ENCODE measurements at regions not wholly inside any gene's neighbourhood (a gene's known extent, or its start where the extent isn't known, plus 50 kb on each side); places are given as distances from the start of the nearest gene placed in this dataset.

DNA sequence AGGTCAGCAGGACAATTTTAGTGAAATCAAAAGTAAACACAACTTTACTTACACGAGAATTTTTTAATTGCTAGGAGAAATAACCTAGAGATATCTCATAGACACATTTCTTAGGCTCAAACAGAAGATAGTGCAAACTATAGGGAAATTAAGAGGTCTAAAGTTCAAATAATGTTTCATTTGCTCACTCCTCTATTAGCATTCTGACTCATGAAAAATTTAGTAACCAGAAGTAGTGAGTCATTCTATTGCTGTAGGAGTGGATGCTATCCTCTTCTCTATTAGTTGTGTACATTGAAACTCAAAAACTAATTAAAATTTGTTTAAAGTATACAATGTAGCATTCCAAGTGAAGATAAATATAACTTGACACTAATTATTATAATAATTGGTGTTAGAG is 908.3 kb upstream of the TMEFF2 start (continued):
- no peak for TF ChIP-seq ARID3A (IDR thresholded peaks at IDR 0.05; ENCODE audit: low read depth, low read length)

GRCh38 chr2:193101591-193101990 is 906.9 kb upstream of the TMEFF2 start:
- Histone ChIP-seq H3K4me1 (ENCODE audit: insufficient read depth, low read length) (no peaks in the 10 kb centered on the region), H4K20me1 (ENCODE audit: insufficient read depth, low read length) (no peaks in the 10 kb centered on the region), H3K27ac (ENCODE audit: extremely low read length, insufficient read depth, low read length) (no peak overlapping the region), H3K79me2 (ENCODE audit: insufficient read depth, low read length) (no peaks in the 10 kb centered on the region), H3K4me3 (replicated peaks in 1 of 3; ENCODE audit: insufficient read depth in 1 of 3, low read depth in 2 of 3, low read length in 3 of 3) (no peak overlapping the region), H3K9ac (ENCODE audit: insufficient read depth, low read depth, low read length) (no peak overlapping the region), H3K36me3 (replicated peaks in 1 of 2; ENCODE audit: control insufficient read depth in 1 of 2, insufficient read depth in 2 of 2, low read length in 2 of 2) (no peaks in the 10 kb centered on the region), H2AFZ (ENCODE audit: low read length) (no peak overlapping the region), H3K4me2 (ENCODE audit: low read depth, low read length) (no peak overlapping the region), H3K27me3 (ENCODE audit: control insufficient read depth in 1 of 2, insufficient read depth in 2 of 2, low read length in 2 of 2) (no peaks in the 10 kb centered on the region), H3K9me3 (ENCODE audit: low read length) (no peaks in the 10 kb centered on the region)
- ChIA-PET CTCF (ENCODE audit: low intra/inter-chr PET ratio, low total read pairs) (no interaction called here), POLR2A (no interaction called here)
- intact Hi-C loops (cut with micrococcal nuclease; ENCODE audit: unreplicated experiment) (loop anchor here (10.0 kb wide), 1 partner anchor 483 kb away; no protein-coding TSS in a partner anchor), in situ Hi-C loops (cut with HindIII; ENCODE audit: extremely low pct_ligation_motif_present, low pct_unique_long_range_greater_than_20kb) (no loop called here)
- FAIRE-seq (no peak), ATAC-seq (no peak), DNase-seq (ENCODE audit: low spot score) (no peak)
- no peak for TF ChIP-seq GPN1 (CRISPR knock-in tag; IDR thresholded peaks at IDR 0.05; ENCODE audit: borderline replicate concordance)
- TF ChIP-seq MIER3 (CRISPR knock-in tag; IDR thresholded peaks at IDR 0.05; ENCODE audit: borderline replicate concordance): no peak
- TF ChIP-seq PHB2 (IDR thresholded peaks at IDR 0.05; ENCODE audit: partially characterized antibody): no peak
- no peak for TF ChIP-seq HNRNPH1 (optimal IDR thresholded peaks at IDR 0.05; ENCODE audit: low read depth, low read length)
- TF ChIP-seq, protein P1, sequence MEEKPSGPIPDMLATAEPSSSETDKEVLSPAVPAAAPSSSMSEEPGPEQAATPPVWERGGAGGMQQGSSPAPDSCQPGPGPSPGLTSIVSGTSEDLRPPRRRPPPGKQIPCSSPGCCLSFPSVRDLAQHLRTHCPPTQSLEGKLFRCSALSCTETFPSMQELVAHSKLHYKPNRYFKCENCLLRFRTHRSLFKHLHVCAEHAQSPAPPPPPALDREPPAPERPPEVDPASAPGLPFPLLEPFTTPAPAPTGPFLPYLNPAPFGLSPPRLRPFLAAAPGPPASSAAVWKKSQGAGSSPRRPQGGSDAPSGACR (CRISPR knock-in tag; IDR thresholded peaks at IDR 0.05): no peak
- TF ChIP-seq ZNF337 (CRISPR knock-in tag; IDR thresholded peaks at IDR 0.05; ENCODE audit: borderline replicate concordance, low read depth): no peak
- TF ChIP-seq, protein P2, sequence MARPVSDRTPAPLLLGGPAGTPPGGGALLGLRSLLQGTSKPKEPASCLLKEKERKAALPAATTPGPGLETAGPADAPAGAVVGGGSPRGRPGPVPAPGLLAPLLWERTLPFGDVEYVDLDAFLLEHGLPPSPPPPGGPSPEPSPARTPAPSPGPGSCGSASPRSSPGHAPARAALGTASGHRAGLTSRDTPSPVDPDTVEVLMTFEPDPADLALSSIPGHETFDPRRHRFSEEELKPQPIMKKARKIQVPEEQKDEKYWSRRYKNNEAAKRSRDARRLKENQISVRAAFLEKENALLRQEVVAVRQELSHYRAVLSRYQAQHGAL (CRISPR knock-in tag; IDR thresholded peaks at IDR 0.05; ENCODE audit: not compliant biosample characterization): no peak
- no peak for TF ChIP-seq NCOR1 (IDR thresholded peaks at IDR 0.05; ENCODE audit: borderline replicate concordance, low read length)
- TF ChIP-seq HOXA7 (CRISPR knock-in tag; IDR thresholded peaks at IDR 0.05): no peak
- TF ChIP-seq ZFP37 (CRISPR knock-in tag; IDR thresholded peaks at IDR 0.05; ENCODE audit: borderline replicate concordance): no peak
- no peak for TF ChIP-seq IRF2 (CRISPR knock-in tag; IDR thresholded peaks at IDR 0.05)
- WGBS (ENCODE audit: low lambda C conversion rate): 47% methylated on average over 5 of the region's 5 CpGs
- no TSS peak for BruUV-seq (replicated peaks)
